DLD1 (cell line): ENCODE measurements at regions not wholly inside any gene's neighbourhood (a gene's known extent, or its start where the extent isn't known, plus 50 kb on each side); places are given as distances from the start of the nearest gene placed in this dataset.

Source experiments
- in situ Hi-C: cut with HindIII; loops from 2 replicates; pipeline ENCODE4 v1.10.0; 2017; ENCODE audit warnings: low sequenced_read_pairs

DNA sequence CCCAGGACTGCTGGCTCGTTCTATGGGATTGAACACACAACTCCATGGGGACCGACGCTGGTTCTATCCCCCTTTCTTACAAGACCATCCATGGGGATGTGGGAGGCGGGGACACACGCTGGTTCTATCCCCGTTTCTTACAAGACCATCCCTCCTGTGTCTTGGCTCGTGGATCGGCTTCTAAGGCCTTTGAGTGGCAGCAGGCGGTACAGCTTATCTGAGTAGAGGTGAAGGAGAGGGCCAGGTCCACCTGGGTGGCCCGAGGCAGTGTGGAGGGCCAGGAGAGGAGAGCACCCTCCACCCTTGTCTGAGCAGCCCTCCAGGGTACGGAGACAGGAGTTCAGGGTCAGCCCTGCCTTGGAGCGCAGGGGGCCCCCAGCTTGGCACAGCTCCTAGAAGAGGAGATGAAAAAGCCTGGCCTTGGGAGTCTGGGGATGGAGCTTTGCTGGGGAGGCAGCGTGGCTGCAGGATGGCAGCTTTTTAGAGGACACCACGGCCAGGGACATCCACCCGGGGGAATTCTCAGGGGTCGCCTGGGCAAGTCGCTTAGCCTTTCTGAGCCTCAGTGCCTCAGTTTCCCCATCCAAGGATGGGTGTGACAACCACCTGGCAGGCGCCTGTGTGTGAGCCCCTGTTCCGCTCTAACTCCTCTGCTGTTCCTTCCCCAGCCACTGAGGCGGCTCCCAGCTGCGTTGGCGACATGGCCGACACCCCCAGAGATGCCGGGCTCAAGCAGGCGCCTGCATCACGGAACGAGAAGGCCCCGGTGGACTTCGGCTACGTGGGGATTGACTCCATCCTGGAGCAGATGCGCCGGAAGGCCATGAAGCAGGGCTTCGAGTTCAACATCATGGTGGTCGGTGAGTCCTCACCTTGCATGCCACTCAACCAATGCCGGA lies 341.0 kb downstream of the SEC14L1 start:
- in situ Hi-C loops = no loop called here

DNA sequence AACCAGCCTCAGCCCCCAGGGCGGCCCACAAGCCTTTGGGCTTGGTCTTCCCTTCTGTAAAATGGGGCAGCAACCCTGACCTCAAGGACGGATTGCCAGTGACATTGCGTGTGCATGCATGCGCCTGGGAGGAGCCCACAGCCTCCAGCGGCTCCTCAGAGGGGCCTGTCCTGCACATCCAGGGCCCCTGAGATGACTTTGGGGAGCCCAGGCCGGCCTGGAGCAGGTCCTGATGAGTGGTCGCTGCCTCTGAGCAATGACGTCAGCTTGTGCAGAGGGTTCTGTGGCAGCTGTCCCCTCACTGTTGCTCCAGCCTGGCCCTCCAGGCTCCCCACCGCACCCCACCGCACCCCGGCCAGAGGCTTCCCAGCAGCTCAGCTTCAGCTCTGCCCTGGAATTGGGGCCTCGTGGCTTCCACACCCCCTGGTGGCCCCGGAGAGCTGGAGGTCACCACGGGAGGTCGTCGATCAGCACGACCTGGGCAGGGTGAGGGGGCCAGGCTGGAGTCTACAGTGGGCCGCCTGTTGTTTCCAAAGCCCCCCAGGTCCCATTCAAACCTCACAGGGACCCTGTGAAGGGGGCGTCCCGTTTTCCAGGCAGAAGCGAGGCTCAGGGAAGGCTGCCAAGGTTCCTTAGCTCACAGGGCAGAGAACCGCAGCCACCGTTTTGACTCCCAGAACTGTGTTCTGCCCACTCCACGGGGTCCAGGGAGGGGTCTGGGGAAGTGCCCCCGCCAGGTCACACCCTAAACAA lies 341.8 kb downstream of the SEC14L1 start:
- in situ Hi-C loops = no loop called here

DNA sequence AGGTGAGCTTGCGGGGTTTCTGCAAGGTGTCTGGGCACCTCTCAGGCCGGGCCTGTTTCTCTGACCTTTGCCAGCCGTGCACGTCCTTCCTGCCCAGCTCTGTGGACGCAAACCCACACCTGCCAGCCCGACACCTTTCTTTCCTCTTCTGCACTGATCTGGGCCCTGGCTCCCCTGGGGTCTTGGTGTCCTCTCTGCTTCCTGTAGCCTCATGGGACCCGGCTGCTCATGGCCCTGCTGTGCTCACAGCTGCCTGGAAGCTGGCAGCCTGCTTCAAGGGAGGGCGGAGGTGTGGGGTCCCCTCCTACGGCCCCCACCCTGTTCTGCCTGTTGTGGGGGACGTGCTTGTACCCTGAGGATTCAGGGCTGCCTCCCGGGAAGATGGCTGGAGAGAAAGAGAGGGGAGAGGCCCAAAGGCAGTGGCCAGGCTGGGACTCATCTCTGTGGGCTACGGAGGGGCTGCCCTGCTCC lies 342.4 kb downstream of the SEC14L1 start:
- in situ Hi-C loops = no loop called here

DNA sequence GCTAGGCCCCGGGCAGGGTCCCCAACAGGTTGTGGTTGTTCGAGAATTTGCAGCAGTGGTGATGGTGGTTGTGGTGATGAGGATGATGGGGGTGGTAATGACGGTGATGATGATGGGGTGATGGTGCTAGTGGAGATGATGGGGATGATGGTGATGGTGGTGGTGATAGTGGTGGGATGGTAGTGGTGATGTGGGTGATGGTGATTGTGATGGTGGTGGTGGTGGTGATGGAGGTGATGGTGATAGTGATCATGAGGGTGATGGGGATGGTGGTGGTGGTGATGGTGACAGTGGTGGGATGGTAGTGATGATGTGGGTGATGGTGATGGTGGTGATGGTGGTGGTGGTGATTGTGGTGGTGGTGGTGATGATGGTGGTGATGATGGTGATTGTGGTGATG lies 343.3 kb downstream of the SEC14L1 start:
- in situ Hi-C loops = no loop called here

DNA sequence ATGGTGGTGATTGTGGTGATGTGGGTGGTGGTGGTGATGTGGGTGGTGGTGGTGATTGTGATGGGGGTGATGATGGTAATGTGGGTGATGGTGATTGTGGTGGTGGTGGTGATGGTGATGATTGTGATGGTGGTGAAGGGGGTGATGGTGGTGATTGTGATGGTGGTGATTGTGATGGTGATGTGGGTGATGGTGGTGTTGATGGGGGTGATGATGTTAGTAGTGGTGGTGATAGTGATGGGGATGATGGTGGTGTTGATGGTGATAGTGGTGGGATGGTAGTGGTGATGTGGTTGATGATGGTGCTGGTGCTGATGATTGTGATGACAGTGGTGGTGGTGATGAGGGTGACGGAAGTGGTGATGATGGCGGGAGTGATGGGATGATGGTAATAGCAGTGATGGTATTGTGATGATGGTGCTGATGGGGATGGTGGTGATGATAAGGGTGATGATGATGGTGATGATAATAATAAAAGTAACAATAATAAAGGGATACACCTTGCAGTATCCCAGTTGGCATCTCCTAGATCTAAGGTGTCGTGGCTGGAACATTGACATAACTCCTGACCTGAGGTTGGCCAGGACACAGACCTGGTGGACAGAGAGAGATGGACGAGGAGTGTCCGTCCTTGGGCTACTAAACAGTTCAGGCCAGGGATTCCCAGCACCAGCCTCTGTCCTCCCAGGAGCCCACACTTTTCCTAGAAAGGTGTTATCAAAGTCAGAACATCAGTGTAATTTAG lies 344.5 kb downstream of the SEC14L1 start:
- in situ Hi-C loops = no loop called here

DNA sequence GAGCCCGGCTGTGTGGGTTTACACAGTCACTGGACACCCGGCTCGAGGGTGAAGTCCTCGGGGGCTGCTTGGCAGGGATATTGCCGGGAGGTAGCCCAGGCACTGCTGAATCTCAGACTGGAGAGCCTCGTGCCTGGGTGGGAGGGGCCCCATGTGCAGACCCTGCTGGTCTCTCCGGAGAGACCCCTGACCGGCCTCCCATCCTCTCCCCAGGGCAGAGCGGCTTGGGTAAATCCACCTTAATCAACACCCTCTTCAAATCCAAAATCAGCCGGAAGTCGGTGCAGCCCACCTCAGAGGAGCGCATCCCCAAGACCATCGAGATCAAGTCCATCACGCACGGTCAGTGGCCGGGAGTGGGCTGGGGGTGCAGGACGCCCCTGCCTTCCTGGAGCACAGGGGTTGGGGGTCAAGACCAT lies 346.5 kb downstream of the SEC14L1 start:
- in situ Hi-C loops = no loop called here

DNA sequence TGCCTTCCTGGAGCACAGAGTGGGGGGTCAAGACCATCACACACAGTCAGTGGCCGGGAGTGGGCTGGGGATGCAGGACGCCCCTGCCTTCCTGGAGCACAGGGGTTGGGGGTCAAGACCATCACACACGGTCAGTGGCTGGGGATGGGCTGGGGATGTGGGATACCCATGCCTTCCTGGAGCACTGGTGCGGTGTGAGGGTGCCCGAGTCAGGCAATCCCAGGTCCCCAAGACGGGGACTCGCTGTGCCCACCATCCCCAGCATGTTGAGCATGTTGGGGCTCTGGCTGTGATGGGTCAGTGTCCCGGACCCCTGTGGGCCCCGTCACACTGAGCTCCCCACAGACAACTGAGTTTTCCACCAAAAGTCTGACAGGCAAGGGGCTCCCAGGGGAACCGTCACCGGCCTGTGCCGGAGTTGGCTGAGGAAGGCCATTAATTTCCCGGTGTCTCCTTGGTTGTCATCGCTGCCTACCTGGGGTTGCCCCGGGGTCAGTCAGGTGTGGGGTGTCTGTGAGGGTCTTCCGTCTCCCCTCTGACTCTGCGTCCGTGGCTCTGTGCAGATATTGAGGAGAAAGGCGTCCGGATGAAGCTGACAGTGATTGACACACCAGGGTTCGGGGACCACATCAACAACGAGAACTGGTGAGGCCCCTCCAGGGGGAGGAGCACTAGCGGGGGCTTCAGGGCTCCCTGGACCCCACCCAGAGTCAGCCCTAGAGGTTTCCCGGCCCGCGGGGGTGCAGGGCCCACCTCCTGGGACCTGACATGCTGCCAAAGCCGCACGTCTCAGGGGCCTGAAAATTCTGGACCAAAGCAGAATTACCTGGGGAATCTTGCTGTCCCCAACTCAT lies 347.1 kb downstream of the SEC14L1 start:
- in situ Hi-C loops = no loop called here

DNA sequence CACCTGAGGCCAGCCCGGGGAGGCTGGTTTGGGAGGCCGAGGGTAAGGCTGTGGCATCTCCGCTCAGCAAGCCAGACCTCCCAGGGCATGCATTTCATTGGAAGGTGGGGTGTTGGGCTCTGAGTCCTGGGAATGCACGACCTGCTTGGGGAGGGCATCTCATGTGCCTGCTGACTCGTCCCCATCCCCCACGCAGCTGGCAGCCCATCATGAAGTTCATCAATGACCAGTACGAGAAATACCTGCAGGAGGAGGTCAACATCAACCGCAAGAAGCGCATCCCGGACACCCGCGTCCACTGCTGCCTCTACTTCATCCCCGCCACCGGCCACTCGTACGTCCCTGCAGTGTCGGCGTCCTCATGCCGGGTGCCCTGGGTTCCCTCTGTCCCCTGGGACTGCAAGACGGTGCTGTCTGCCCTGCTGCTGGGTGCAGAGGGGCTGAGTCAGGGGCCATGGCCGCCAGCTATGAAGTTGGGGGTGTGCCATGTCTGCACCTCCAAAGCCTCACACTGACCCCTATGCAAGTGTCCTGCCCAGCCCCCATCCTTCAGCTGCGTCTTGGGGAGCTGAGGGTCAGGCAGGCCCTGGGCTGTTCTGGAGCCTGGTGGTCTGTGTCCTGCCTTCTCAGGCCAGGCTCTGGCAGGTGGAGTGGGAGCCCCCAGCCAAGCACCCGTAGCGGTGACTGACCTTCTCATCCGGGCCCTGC lies 347.9 kb downstream of the SEC14L1 start:
- in situ Hi-C loops = no loop called here

DNA sequence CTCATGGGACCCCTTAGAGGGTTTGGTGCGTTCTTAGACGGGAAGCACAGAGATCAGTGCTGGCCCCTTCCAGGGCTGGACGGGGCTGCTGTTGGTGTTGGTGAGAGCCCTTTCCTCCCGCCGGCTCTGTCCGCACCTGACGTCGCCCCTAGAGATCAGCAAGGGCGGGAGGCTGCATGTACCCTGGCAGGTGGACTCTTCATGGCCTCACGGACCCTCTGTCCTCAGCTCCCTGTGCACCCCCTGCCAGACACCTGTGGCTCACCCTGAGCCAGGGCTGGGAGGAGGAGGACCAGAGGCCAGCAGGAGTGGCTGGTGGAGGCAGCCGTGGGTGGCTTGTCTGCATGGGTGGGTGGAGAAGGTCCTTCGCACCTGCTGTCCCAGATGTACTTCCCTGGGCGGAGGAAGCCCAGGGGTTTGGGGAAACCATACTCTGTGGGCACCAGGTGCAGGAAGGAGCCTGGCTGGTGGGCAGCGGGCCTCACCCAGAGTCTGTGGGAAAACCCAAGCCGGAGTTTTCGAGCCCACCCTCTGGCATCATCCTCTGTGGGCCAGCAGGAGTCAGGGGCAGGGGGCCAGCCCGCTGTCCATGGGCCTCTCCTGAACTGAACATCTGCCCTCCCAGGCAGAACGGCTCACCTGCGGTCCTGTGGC lies 348.6 kb downstream of the SEC14L1 start:
- in situ Hi-C loops = no loop called here

DNA sequence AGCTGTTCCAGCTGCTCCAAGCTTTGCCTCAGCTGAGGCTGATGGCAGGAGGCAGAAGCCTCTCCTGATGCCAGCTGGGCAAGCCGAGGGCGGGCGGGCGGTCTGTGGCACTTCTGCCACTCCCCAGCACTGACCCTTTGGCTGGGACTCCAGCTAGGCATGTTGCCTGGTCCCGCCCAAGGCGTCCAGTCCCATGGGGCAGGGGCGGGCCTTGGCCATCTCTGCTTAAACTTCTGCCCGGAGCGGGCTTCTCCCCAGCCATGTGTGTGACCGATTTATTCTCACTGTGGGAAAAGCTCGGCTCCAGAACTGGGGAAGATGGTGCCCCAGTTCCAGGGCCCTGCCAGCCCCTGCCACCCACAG lies 349.1 kb downstream of the SEC14L1 start:
- in situ Hi-C loops = no loop called here

DNA sequence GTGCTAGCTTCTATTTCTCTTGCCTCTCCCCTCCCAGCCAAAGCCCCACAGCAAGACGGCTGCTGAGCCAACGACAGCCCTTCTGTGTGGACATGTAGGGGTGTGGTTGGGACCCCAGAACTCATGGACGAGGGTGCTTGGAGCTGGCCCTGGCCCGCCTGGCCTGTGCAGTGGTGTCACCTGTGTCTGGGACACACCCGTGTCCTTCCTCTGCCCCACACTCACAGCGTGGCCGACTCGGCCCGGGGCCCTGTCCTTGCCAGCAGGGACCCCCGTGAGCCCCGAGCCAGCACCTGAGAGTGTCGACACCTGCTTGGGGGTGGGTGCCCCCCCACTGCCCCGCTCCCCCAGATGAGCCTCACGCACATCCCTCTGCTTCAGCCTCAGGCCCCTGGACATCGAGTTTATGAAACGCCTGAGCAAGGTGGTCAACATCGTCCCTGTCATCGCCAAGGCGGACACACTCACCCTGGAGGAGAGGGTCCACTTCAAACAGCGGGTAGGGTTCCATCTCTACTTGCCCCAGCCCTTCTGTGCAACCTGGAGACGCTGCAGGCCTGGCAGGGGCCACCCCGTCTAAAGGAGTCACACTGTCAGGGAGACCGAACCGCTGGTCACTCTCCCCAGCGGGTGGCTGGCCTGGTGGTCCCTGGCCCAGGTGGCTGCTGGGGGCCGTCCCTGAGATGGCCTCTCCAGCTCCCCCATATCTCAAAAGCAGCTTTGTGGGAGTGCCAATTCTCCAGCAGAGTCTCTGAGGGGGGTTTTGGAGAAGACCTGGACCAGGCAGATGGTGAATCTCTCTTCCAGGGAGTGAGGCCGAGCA lies 349.8 kb downstream of the SEC14L1 start:
- in situ Hi-C loops = no loop called here

DNA sequence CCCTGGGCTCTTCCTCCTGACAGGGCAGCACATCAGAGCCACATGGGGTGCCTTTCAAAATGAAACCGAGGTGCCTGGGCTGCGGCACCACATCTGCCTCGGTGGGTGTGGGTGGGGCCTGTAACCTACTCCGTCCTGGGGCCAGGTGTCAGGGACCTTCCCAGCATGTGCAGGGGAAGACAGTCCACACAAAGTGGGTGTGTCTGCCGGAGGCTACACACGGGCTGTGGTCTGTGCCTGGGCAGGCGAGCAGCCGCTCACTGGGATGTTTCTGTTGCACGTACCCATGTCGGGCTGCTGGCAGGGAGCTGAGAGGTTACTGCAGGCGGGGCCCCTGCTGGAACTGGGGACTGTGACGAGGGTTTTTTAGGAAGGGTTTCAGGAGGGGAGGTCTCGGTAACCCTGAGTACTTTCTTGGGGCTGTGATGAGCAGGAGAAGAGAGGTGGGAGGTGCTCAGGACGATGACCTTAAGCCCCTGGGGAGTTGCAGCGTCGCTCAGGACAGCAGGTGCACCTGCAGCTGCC lies 351.2 kb downstream of the SEC14L1 start:
- in situ Hi-C loops = no loop called here

DNA sequence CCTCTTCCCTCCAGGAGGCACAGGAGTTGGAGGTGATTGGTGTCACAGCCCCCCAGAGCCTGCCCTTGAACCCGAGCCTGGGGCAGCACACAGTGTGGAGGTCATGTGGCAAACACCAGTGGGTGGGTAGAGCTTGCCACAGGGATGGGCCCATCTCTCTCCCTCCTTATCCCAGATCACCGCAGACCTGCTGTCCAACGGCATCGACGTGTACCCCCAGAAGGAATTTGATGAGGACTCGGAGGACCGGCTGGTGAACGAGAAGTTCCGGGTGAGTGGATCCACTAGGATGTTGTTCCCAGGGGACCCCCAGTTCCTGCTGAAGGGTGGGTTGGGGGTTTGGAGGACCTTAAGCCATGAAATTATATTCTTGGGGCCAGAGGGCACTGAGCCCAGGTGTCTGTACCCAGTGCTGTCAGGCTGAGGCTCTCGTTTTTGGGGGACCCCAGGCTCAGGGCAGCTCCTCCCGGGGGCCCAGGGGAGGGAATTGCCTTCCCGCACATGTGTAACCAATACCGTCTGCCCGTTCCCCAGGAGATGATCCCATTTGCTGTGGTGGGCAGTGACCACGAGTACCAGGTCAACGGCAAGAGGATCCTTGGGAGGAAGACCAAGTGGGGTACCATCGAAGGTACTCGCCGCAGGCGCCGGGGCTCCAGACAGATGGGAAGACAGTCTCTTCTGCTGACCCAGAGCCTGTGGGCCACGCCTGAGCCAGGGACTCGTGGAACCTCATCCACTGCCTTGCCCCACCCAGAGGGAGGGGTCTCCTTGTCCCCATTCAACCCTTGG lies 351.9 kb downstream of the SEC14L1 start:
- in situ Hi-C loops = no loop called here

DNA sequence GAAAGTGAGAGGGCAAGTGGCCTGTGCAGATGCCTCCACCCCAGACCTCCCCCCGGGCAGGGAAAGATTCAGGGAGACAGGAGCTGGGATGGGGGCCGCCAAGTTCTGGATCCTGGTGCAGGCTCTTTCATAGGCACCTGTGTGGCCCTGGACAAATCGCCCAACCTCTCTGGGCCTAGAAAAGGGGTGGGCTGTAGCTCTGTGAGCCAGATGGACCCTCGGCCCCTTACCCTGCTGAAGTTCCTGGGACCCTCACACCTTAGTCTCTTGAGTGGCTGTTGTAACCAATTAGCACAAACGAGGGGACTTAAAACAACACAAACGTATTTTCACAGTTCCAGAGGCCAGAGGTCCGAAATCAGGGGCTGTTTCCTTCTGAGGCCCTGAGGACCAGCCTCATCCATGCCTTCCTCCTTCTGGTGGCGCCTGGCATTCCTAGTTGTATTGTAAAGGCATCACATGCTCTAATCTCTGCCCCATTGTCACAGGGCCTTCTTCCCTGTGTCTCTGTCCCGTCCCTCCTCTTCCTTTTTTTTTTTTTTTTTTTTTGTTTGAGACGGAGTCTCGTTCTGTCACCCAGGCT lies 352.6 kb downstream of the SEC14L1 start:
- in situ Hi-C loops = no loop called here

DNA sequence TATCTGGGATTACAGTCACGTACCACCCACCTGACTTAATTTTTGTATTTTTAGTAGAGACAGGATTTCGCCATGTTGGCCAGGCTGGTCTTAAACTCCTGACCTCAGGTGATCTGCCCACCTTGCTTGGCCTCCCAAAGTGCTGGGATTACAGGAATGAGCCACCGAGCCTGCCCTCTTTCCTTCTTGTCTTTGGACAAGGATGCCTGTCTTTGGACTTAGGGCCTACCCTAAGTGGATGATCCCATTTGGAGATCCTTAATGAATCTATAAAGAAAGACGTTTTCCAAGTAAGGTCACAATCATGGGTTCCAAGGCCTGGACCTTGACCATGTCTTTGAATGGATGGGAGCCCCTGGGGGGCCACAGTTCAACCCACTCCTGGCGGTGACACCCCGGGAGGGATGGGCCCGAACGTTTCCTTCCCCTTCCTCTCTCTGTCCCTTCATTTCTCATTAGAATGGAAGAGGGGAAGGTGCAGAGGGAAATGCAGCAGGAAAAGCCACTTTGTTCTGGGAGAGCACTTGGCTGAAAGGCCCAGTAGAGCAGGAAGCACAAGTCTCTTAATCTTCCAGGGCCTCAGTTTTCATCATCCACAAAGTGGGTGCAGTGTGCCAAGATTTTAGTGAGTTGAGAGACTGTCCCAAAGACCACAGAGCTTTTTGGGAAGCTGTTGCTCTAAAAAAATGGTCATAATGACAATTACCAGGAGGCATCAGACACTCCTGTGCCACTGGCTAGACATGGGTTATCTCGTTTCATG lies 353.3 kb downstream of the SEC14L1 start:
- in situ Hi-C loops = no loop called here

DNA sequence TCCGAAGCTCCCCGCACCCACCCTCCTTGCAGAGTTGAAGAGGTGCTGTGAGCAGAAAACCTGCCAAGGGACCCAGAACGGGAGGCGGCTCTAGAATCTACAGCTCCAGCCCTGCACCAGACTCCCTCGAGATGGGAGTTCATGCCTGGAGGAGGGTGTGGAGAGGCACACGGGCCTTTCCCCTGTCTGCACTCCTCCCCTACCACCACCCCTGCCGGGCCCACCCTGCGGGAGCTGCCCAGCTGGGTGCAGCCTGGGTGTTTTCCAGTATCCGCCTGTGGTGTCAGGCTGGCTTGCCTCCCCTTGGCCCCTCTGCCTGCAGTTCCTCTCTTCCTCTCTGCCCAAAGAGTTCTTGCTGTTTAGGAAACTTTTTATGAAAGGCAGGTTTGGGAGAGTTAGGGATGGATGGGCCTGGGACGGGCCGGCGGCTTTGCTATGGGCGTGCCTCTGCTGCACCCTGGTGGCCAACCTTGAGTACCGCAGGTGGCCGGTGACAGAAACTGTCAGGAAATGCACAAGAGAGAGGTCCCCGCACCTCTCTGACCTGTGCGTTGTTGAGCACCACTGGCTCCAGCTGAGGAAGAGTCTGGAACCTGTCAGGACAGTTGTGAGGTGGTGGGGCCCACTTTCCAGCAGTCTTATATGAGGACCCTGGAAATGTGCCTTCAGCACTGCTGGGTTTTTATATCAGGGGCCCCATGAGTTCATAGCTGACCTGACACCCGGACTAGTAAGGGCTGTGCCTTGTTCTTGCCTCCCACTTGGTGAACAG lies 354.1 kb downstream of the SEC14L1 start:
- in situ Hi-C loops = no loop called here
